HCT116 (cell line): ENCODE measurements at regions not wholly inside any gene's neighbourhood (a gene's known extent, or its start where the extent isn't known, plus 50 kb on each side); places are given as distances from the start of the nearest gene placed in this dataset.

Experiments used
- ATAC-seq: fragments of 200-7000 bp; cut with Tn5 transposase; 2 replicates; pipeline ENCODE4 v1.9.1; 2020; ENCODE audit warnings: mild to moderate bottlenecking, moderate library complexity
- BruUV-seq: library from RNA; stranded (reverse); fragments of 400-500 nt; replicated peaks from 2 replicates; lab custom pipeline; 2021; lab: Mats Ljungman, UMichigan
- CTCF ChIA-PET: fragments of 300-600 bp; sonication (Branson Sonifier 250); formaldehyde crosslinking; loops from one replicate; lab custom pipeline; 2021; ENCODE audit warnings: antibody characterized with exemption; lab: Charles Lee
- POLR2A ChIA-PET: fragments of 300-600, 350-600 bp; sonication (Branson Sonifier 250); formaldehyde crosslinking; loops from one replicate; lab custom pipeline; 2021; ENCODE audit warnings: antibody characterized with exemption; lab: Charles Lee
- RAD21 ChIA-PET, 2 experiments: fragments of 300-600 bp; sonication (Branson Sonifier 250); formaldehyde crosslinking; loops; one replicate each; lab custom pipeline; 2023; ENCODE audit warnings: low total read pairs in 2 of 2; ENCODE audit not compliant: uncharacterized antibody in 2 of 2, unreplicated experiment in 2 of 2, low non-redundant PET in 1 of 2; lab: Charles Lee
- DNase-seq: peaks from one replicate; pipeline ENCODE4 v3.0.0-alpha.2; 2010; ENCODE audit warnings: low read depth, low spot score
- H2AFZ ChIP-seq: fragments of 200-600 bp; shearing (Covaris generic), sonication (generic); 2 replicates; pipeline ENCODE4 v1.6.1; 2017; ENCODE audit warnings: low read depth, mixed run types, mixed read lengths, antibody characterized with exemption, low read length; ENCODE audit not compliant: poor library complexity, severe bottlenecking
- H3K27ac ChIP-seq: 2 replicates; pipeline ENCODE4 v1.5.1; 2012; ENCODE audit warnings: low read depth, low read length
- H3K27me3 ChIP-seq: fragments of 200-600 bp; sonication (generic); 2 replicates; pipeline ENCODE4 v1.6.1; 2016; ENCODE audit warnings: mixed run types, low read length, mixed read lengths; ENCODE audit not compliant: insufficient read depth
- H3K36me3 ChIP-seq, 2 experiments: fragments of 200-500 bp in 1 of 2; fragments of 200-600 bp in 1 of 2; sonication (Bioruptor generic) in 1 of 2; sonication (generic) in 1 of 2; 2 replicates each; pipeline versions ENCODE4 v1.5.1 to v1.6.1; 2014 to 2016; ENCODE audit warnings: low read length in 2 of 2, inconsistent platforms in 1 of 2, mixed read lengths in 1 of 2, mixed run types in 1 of 2; ENCODE audit not compliant: insufficient read depth in 2 of 2, control insufficient read depth in 1 of 2
- H3K4me1 ChIP-seq, 2 experiments: fragments of 200-600 bp in 1 of 2; sonication (generic) in 1 of 2; 2 replicates each; pipeline versions ENCODE4 v1.5.1 to v1.6.1; 2012 to 2017; ENCODE audit warnings: low read length in 2 of 2, inconsistent platforms in 1 of 2, mild to moderate bottlenecking in 1 of 2, mixed read lengths in 1 of 2, mixed run types in 1 of 2, moderate library complexity in 1 of 2; ENCODE audit not compliant: insufficient read depth in 2 of 2, control insufficient read depth in 1 of 2
- H3K4me2 ChIP-seq: fragments of 200-600 bp; sonication (generic); 2 replicates; pipeline ENCODE4 v1.6.1; 2017; ENCODE audit warnings: mixed run types, low read length, mixed read lengths
- H3K4me3 ChIP-seq, 2 experiments: fragments of 200-600 bp in 1 of 2; sonication (generic) in 1 of 2; replicated peaks in 1 of 2; 2 replicates each; pipeline ENCODE4 v1.5.1; 2011 to 2016; ENCODE audit warnings: low read length in 2 of 2, control low read depth in 1 of 2, low read depth in 1 of 2, mild to moderate bottlenecking in 1 of 2, mixed read lengths in 1 of 2, mixed run types in 1 of 2
- H3K79me2 ChIP-seq: fragments of 200-600 bp; sonication (generic); 2 replicates; pipeline ENCODE4 v1.6.1; 2017; ENCODE audit warnings: mild to moderate bottlenecking, mixed run types, low read length, moderate library complexity, mixed read lengths; ENCODE audit not compliant: insufficient read depth
- H3K9ac ChIP-seq: fragments of 200-600 bp; sonication (generic); 2 replicates; pipeline ENCODE4 v1.6.1; 2016; ENCODE audit warnings: low read length, mixed read lengths
- H3K9me2 ChIP-seq: fragments of 200-600 bp; sonication (generic), shearing (Covaris generic); 2 replicates; pipeline ENCODE4 v1.6.1; 2017; ENCODE audit warnings: mixed run types, mild to moderate bottlenecking, moderate library complexity; ENCODE audit not compliant: insufficient read depth
- H3K9me3 ChIP-seq, 2 experiments: fragments of 200-500 bp in 1 of 2; fragments of 200-600 bp in 1 of 2; sonication (Bioruptor generic) in 1 of 2; sonication (generic) in 1 of 2; 2 replicates each; pipeline ENCODE4 v1.6.1; 2014 to 2017; ENCODE audit warnings: low read length in 2 of 2, mixed read lengths in 2 of 2, inconsistent platforms in 1 of 2, low read depth in 1 of 2, mild to moderate bottlenecking in 1 of 2, mixed run types in 1 of 2, moderate library complexity in 1 of 2; ENCODE audit not compliant: control insufficient read depth in 1 of 2, insufficient read depth in 1 of 2
- H4K20me1 ChIP-seq: fragments of 200-600 bp; sonication (generic), shearing (Covaris generic); 2 replicates; pipeline ENCODE4 v1.6.1; 2017; ENCODE audit warnings: mixed run types, mild to moderate bottlenecking, moderate library complexity; ENCODE audit not compliant: insufficient read depth
- CBX3 ChIP-seq: IDR thresholded peaks from 2 replicates; pipeline ENCODE4 v1.6.1; 2012; ENCODE audit warnings: low read depth
- CEBPB ChIP-seq: IDR thresholded peaks from 2 replicates; pipeline ENCODE4 v1.6.1; 2012; ENCODE audit warnings: low read depth
- CTCF ChIP-seq, 3 experiments: fragments of 200-600 bp in 1 of 3; sonication (generic) in 1 of 3; IDR thresholded peaks in 2 of 3; conservative IDR thresholded peaks in 1 of 3; 2 replicates each; pipeline ENCODE4 v1.5.1; 2012 to 2017; ENCODE audit warnings: low read depth in 2 of 3, low read length in 2 of 3, antibody characterized with exemption in 1 of 3, borderline replicate concordance in 1 of 3, control low read depth in 1 of 3, mild to moderate bottlenecking in 1 of 3, mixed read lengths in 1 of 3, mixed run types in 1 of 3, moderate library complexity in 1 of 3; ENCODE audit not compliant: insufficient read depth in 1 of 3
- EGR1 ChIP-seq: IDR thresholded peaks from 2 replicates; pipeline ENCODE4 v1.6.1; 2012; ENCODE audit warnings: low read depth
- ELF1 ChIP-seq: IDR thresholded peaks from 2 replicates; pipeline ENCODE4 v1.6.1; 2012; ENCODE audit warnings: low read depth, borderline replicate concordance
- EZH2phosphoT487 ChIP-seq: fragments of 200-600 bp; IDR thresholded peaks from 2 replicates; pipeline ENCODE4 v1.6.1; 2018; ENCODE audit warnings: antibody characterized with exemption, borderline replicate concordance
- JUND ChIP-seq: IDR thresholded peaks from 2 replicates; pipeline ENCODE4 v1.6.1; 2012
- MAX ChIP-seq: IDR thresholded peaks from 2 replicates; pipeline ENCODE4 v1.6.1; 2012
- POLR2AphosphoS5 ChIP-seq: IDR thresholded peaks from 2 replicates; pipeline ENCODE4 v1.6.1; 2011; ENCODE audit warnings: mild to moderate bottlenecking, low read depth, low read length, moderate library complexity
- RAD21 ChIP-seq: IDR thresholded peaks from 2 replicates; pipeline ENCODE4 v1.6.1; 2012; ENCODE audit warnings: low read depth, mild to moderate bottlenecking
- REST ChIP-seq: IDR thresholded peaks from 2 replicates; pipeline ENCODE4 v1.6.1; 2012; ENCODE audit warnings: low read depth
- SP1 ChIP-seq: IDR thresholded peaks from 2 replicates; pipeline ENCODE4 v1.6.1; 2012; ENCODE audit warnings: low read depth
- SRF ChIP-seq: IDR thresholded peaks from 2 replicates; pipeline ENCODE4 v1.6.1; 2012; ENCODE audit warnings: low read depth
- YY1 ChIP-seq: IDR thresholded peaks from 2 replicates; pipeline ENCODE4 v1.6.1; 2011; ENCODE audit warnings: low read length, low read depth, moderate library complexity, mild to moderate bottlenecking; ENCODE audit not compliant: insufficient replicate concordance; ENCODE audit errors: extremely low read depth
- ZBTB33 ChIP-seq: IDR thresholded peaks from 2 replicates; pipeline ENCODE4 v1.6.1; 2011; ENCODE audit warnings: mild to moderate bottlenecking, low read length, moderate library complexity; ENCODE audit not compliant: insufficient replicate concordance; ENCODE audit errors: extremely low read depth
- ZFX ChIP-seq: fragments of 450-650 bp; IDR thresholded peaks from 2 replicates; pipeline ENCODE4 v1.6.1; 2017
- intact Hi-C: fragments of 100-400 bp; cut with micrococcal nuclease; formaldehyde crosslinking; loops from 2 replicates; pipeline ENCODE4 v1.10.0; 2022

GRCh38 chr3:176820764-176821163 is 376.5 kb downstream of the TBL1XR1 start:
- no peaks in the 10 kb centered on the region for H3K9me3 ChIP-seq
- DNase-seq, result no peak
- no peaks in the 10 kb centered on the region for H3K4me1 ChIP-seq
- H3K4me3 ChIP-seq, result no peak overlapping the region
- H3K36me3 ChIP-seq, result no peaks in the 10 kb centered on the region
- no TSS peak for BruUV-seq
- H3K27ac ChIP-seq, result no peak overlapping the region
- TF ChIP-seq SP1, result no peak
- TF ChIP-seq CBX3, result no peak
- no peak for TF ChIP-seq REST
- no peak for TF ChIP-seq POLR2AphosphoS5
- TF ChIP-seq ELF1, result no peak
- no peak for TF ChIP-seq EZH2phosphoT487
- no peak for TF ChIP-seq MAX
- TF ChIP-seq SRF, result no peak
- TF ChIP-seq YY1, result no peak
- TF ChIP-seq EGR1, result no peak
- no peak for TF ChIP-seq CTCF (IDR thresholded peaks at IDR 0.05 in 2 of 3, conservative IDR thresholded peaks at IDR 0.05 in 1 of 3; ENCODE audit: borderline replicate concordance in 1 of 3, insufficient read depth in 1 of 3, low read depth in 2 of 3, low read length in 2 of 3)
- TF ChIP-seq ZBTB33, result no peak
- no peak for TF ChIP-seq RAD21
- TF ChIP-seq CEBPB, result no peak
- TF ChIP-seq JUND, result no peak
- no peak for TF ChIP-seq ZFX
- TF ChIP-seq, all 23 proteins: peak for 0
- Histone ChIP-seq H3K4me2 (no peak overlapping the region), H3K27me3 (no peaks in the 10 kb centered on the region), H4K20me1 (no peaks in the 10 kb centered on the region), H3K9ac (no peak overlapping the region), H3K79me2 (no peaks in the 10 kb centered on the region), H2AFZ (no peak overlapping the region), H3K9me2 (no peaks in the 10 kb centered on the region)
- no peak for ATAC-seq
- intact Hi-C loops, result no loop called here
- ChIA-PET POLR2A (no interaction called here), RAD21 (no interaction called here), CTCF (no interaction called here)
